Neural cell (in vitro differentiated cells): ENCODE measurements at regions not wholly inside any gene's neighbourhood (a gene's known extent, or its start where the extent isn't known, plus 50 kb on each side); places are given as distances from the start of the nearest gene placed in this dataset.

ENCODE experiments used
- EP300 ChIP-seq: fragments of 450-650 bp; conservative IDR thresholded peaks from 2 replicates; pipeline ENCODE4 v1.6.1; 2014; ENCODE audit warnings: antibody characterized with exemption, mild to moderate bottlenecking, moderate library complexity; ENCODE audit not compliant: poor library complexity, severe bottlenecking
- EZH2 ChIP-seq: fragments of 200-600, 300-800 bp; shearing (Covaris generic), sonication (generic); IDR thresholded peaks from 2 replicates; pipeline ENCODE4 v1.6.1; 2014; ENCODE audit warnings: antibody characterized with exemption, low read length, borderline replicate concordance, mild to moderate bottlenecking; ENCODE audit not compliant: insufficient read depth, poor library complexity, severe bottlenecking
- MXI1 ChIP-seq: fragments of 450-650 bp; conservative IDR thresholded peaks from 2 replicates; pipeline ENCODE4 v1.6.1; 2014; ENCODE audit warnings: antibody characterized with exemption, mild to moderate bottlenecking; ENCODE audit not compliant: poor library complexity, severe bottlenecking
- POLR2AphosphoS5 ChIP-seq: IDR thresholded peaks from 2 replicates; pipeline ENCODE4 v1.6.1; 2012
- SMC3 ChIP-seq: fragments of 450-650 bp; conservative IDR thresholded peaks from 2 replicates; pipeline ENCODE4 v1.6.1; 2014; ENCODE audit warnings: antibody characterized with exemption, mild to moderate bottlenecking, moderate library complexity; ENCODE audit not compliant: poor library complexity
- TAF1 ChIP-seq: IDR thresholded peaks from 2 replicates; pipeline ENCODE4 v1.6.1; 2012; ENCODE audit warnings: low read depth
- TF ChIP-seq, protein P1 (sequence below): fragments of 450-650 bp; IDR thresholded peaks from 2 replicates; pipeline ENCODE4 v1.5.1; 2014; ENCODE audit warnings: antibody characterized with exemption, mild to moderate bottlenecking, moderate library complexity; ENCODE audit not compliant: poor library complexity, severe bottlenecking
- TF ChIP-seq, protein P2 (sequence below): IDR thresholded peaks from 2 replicates; pipeline ENCODE4 v1.6.1; 2012; ENCODE audit warnings: borderline replicate concordance

DNA sequence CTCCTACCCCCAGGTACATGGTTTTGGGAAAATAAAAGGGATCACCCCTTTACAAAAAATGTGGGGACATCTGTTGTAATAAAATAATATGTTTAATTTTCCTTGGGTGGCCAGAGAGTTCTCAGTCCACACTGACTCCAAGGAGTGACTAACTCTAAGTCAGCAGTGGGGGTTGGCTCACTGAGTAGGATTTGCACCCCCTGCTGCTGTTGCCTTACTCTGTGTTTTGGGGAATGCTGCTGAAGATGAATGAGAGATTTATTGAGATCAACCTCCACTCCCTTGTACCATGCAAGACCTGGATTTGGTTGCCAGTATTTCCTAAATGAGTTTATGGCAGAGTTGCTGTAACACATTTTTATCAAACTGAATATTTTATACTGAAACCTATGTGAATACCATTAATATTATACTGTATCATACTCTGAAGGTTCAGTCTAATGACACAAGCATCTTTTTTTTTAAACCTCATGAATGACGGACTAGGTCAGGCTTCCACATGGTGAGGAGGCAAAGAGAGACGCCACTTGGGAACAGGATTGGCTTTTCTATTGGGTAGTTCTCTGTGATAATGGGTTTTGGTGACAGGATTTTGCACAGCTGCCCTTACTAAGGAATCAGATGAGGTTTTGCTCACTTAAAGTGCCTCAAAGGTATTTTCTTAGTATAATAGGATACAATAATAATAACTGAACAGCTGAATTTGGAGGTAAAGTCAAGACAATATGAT is 121.3 kb upstream of the OSMR start:
- TF ChIP-seq MXI1 (no peak), SMC3 (no peak), TAF1 (no peak), EZH2 (no peak), POLR2AphosphoS5 (no peak), EP300 (no peak)
- TF ChIP-seq, protein P1, sequence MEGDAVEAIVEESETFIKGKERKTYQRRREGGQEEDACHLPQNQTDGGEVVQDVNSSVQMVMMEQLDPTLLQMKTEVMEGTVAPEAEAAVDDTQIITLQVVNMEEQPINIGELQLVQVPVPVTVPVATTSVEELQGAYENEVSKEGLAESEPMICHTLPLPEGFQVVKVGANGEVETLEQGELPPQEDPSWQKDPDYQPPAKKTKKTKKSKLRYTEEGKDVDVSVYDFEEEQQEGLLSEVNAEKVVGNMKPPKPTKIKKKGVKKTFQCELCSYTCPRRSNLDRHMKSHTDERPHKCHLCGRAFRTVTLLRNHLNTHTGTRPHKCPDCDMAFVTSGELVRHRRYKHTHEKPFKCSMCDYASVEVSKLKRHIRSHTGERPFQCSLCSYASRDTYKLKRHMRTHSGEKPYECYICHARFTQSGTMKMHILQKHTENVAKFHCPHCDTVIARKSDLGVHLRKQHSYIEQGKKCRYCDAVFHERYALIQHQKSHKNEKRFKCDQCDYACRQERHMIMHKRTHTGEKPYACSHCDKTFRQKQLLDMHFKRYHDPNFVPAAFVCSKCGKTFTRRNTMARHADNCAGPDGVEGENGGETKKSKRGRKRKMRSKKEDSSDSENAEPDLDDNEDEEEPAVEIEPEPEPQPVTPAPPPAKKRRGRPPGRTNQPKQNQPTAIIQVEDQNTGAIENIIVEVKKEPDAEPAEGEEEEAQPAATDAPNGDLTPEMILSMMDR: no peak
- TF ChIP-seq, protein P2, sequence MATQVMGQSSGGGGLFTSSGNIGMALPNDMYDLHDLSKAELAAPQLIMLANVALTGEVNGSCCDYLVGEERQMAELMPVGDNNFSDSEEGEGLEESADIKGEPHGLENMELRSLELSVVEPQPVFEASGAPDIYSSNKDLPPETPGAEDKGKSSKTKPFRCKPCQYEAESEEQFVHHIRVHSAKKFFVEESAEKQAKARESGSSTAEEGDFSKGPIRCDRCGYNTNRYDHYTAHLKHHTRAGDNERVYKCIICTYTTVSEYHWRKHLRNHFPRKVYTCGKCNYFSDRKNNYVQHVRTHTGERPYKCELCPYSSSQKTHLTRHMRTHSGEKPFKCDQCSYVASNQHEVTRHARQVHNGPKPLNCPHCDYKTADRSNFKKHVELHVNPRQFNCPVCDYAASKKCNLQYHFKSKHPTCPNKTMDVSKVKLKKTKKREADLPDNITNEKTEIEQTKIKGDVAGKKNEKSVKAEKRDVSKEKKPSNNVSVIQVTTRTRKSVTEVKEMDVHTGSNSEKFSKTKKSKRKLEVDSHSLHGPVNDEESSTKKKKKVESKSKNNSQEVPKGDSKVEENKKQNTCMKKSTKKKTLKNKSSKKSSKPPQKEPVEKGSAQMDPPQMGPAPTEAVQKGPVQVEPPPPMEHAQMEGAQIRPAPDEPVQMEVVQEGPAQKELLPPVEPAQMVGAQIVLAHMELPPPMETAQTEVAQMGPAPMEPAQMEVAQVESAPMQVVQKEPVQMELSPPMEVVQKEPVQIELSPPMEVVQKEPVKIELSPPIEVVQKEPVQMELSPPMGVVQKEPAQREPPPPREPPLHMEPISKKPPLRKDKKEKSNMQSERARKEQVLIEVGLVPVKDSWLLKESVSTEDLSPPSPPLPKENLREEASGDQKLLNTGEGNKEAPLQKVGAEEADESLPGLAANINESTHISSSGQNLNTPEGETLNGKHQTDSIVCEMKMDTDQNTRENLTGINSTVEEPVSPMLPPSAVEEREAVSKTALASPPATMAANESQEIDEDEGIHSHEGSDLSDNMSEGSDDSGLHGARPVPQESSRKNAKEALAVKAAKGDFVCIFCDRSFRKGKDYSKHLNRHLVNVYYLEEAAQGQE: no peak
